ENCODE measurements at regions not wholly inside any gene's neighbourhood (a gene's known extent, or its start where the extent isn't known, plus 50 kb on each side); places are given as distances from the start of the nearest gene placed in this dataset.

DNA sequence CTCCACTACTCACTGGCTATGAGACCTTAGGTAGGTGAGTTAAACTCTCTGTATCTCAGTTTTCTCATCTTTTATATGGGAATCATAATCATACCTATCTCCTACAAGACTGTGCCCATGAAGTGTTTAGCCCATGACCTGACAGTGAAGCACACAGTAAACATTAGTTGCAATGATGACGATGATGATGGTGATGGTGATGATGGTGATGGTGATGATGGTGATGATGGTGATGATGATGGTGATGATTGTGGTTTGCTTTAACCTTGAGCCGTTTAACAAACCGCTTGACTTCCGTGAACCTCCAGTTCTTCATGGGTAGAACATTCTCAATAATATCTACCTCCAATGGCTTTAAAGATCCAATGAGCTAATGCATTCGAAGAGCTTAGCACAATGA is 220.2 kb upstream of the MVB12B start:
- TF ChIP-seq MAX (IDR thresholded peaks at IDR 0.05) (no peak), POLR2A (IDR thresholded peaks at IDR 0.05; ENCODE audit: control extremely low read depth in 1 of 2, low read depth in 2 of 2, low read length in 2 of 2) (no peak), JUND (IDR thresholded peaks at IDR 0.05; ENCODE audit: low read length) (no peak), RXRA (IDR thresholded peaks at IDR 0.05; ENCODE audit: insufficient read depth, low read depth, low read length) (no peak), BRCA1 (IDR thresholded peaks at IDR 0.05; ENCODE audit: low read depth, low read length) (no peak), CTCF (IDR thresholded peaks at IDR 0.05; ENCODE audit: control extremely low read depth in 1 of 3, insufficient read depth in 1 of 3, low read depth in 1 of 3, low read length in 3 of 3) (no peak), SAP30 (IDR thresholded peaks at IDR 0.05; ENCODE audit: insufficient read depth, insufficient replicate concordance, low read length) (no peak), TAF1 (IDR thresholded peaks at IDR 0.05; ENCODE audit: low read depth, low read length) (no peak), RFX5 (IDR thresholded peaks at IDR 0.05; ENCODE audit: borderline replicate concordance, low read depth, low read length) (no peak)
